LNCaP clone FGC (cell line): ENCODE measurements at regions not wholly inside any gene's neighbourhood (a gene's known extent, or its start where the extent isn't known, plus 50 kb on each side); places are given as distances from the start of the nearest gene placed in this dataset.

ENCODE experiments used
- DNase-seq: peaks from one replicate; pipeline ENCODE4 v3.0.0-alpha.2; 2011; ENCODE audit warnings: low read depth
- H3K4me3 ChIP-seq: 2 replicates; pipeline ENCODE4 v1.5.1; 2011; ENCODE audit warnings: mild to moderate bottlenecking, low read depth, low read length, control low read depth
- TF ChIP-seq, protein P1 (sequence below): IDR thresholded peaks from 2 replicates; pipeline ENCODE4 v1.5.1; 2012; ENCODE audit warnings: mild to moderate bottlenecking; ENCODE audit not compliant: control insufficient read depth, insufficient read depth; ENCODE audit errors: extremely low read depth

DNA sequence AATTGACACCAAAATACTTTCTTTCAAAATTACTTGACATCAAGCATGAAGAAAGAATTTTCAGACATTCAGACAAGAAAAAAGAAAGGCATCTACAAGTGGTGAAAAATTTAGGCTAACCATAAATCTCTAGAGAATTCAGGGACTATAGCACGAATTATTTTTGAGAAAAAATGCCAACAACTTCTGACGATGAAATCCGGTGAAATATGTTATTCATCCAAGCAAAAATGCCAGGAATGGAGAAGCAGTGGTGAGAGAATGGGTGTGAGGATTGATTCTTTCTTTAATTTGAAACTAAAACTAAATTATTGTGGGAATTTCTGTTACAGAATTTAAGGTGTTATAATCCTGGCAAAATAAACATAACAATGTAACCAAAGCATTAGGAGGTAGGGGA, 69.4 kb upstream of the SORBS2 start:
- no peak for DNase-seq
- TF ChIP-seq, protein P1, sequence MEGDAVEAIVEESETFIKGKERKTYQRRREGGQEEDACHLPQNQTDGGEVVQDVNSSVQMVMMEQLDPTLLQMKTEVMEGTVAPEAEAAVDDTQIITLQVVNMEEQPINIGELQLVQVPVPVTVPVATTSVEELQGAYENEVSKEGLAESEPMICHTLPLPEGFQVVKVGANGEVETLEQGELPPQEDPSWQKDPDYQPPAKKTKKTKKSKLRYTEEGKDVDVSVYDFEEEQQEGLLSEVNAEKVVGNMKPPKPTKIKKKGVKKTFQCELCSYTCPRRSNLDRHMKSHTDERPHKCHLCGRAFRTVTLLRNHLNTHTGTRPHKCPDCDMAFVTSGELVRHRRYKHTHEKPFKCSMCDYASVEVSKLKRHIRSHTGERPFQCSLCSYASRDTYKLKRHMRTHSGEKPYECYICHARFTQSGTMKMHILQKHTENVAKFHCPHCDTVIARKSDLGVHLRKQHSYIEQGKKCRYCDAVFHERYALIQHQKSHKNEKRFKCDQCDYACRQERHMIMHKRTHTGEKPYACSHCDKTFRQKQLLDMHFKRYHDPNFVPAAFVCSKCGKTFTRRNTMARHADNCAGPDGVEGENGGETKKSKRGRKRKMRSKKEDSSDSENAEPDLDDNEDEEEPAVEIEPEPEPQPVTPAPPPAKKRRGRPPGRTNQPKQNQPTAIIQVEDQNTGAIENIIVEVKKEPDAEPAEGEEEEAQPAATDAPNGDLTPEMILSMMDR: no peak
- H3K4me3 ChIP-seq: no peak overlapping the region

- TF ChIP-seq, protein P1: no peak
- H3K4me3 ChIP-seq: no peak overlapping the region
Measured at GRCh38 chr4:185883591-185883990, 71.6 kb upstream of the SORBS2 start.

DNA sequence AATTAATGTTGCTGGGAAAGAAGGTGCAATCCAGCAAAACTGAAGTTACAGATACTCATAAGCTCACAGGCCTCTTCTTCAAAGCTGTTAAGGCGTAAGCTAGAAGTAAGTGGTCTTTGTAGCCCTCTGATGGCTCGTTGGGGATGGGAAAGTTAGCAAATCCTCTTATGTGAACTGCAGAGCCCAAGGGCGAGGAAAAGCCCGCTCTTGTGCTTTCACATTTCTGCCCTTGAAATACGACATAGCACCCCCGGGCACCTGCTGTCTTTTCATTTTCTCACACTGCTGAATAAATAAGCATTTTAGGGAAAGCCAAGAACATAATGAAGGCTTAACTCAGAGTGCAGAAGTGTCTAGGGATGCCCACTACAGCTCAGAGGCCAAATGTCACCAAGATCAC, 73.1 kb upstream of the SORBS2 start:
- no peak overlapping the region for H3K4me3 ChIP-seq
- no peak for DNase-seq
- TF ChIP-seq, protein P1: no peak

More at GRCh38 chr4:185883591-185883990, 71.6 kb upstream of the SORBS2 start:
- DNase-seq: no peak

GRCh38 chr4:185885604-185886003, 73.6 kb upstream of the SORBS2 start:
- TF ChIP-seq, protein P1: no peak
- no peak overlapping the region for H3K4me3 ChIP-seq
- DNase-seq: no peak

DNA sequence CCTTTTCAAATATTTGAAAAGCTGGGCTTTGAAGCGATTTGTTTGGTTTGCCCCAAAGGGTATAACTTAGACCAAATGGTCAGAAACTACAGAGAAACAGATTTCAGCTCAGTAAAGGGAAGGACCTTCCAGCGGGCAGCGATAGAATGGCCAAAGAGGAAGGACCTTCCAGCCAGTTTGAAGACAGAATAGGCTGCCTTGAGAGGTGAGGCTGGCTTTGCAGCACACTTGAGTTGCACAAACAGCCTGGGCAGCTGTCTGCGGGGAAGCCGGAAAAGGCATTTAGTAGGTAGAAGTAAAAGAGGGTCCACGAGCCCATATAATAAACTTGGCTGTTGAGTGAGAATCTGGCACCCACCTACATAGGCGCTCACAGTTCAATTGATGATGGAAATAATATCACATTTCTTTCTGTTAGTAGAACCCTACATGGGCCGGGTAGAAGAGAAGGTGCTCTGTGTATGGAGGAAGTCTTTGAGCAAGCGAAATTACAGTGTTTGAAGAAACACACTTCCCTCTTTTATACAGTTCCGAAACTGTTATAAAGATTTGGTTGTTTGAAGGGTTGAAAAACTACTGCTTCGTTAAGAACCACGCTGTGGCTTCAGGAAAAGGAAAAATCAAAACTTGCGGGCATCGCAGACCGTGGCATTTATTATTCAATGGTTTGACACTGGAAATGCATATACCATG, 75.0 kb upstream of the SORBS2 start:
- TF ChIP-seq, protein P1: no peak
- no peak for DNase-seq
- no peak overlapping the region for H3K4me3 ChIP-seq

- no peak overlapping the region for H3K4me3 ChIP-seq
- no peak for DNase-seq
- TF ChIP-seq, protein P1: no peak
Measured at GRCh38 chr4:185888676-185889075, 76.7 kb upstream of the SORBS2 start.

DNA sequence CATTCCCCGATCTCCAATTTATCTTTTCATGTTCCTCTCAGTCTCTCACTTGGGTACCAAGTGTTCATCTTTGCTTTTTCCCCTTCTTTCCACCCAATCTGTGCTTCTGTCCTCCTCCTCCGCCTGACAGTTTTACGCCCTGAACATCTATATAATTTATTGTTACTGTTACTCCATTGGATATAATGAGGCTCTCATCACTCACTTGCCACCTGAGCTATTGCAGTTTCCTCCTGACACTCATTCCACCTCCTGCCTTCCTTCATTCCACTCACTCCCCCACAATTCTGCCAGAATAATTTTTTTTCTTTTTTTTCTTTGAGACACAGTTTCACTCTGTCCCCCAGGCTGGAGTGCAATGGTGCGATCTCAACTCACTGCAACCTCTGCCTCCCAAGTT, 77.6 kb upstream of the SORBS2 start:
- TF ChIP-seq, protein P1: no peak
- no peak for DNase-seq
- H3K4me3 ChIP-seq: no peak overlapping the region
